ENCODE measurements at regions not wholly inside any gene's neighbourhood (a gene's known extent, or its start where the extent isn't known, plus 50 kb on each side); places are given as distances from the start of the nearest gene placed in this dataset.
"Not testable (repeated sequence)": the region's sequence is repeated elsewhere in the genome, so short reads cannot be mapped to it uniquely, and the experiment has no call there.

- Mint-ChIP-seq H3K4me1 (no peaks in the 10 kb centered on the region), H3K36me3 (ENCODE audit: low read depth) (peaks cover 3% of the 10 kb centered on the region), H3K4me3 (no peak overlapping the region), H3K27me3 (peaks cover 21% of the 10 kb centered on the region), H3K27ac (no peak overlapping the region)
- DNase-seq (no peak), ATAC-seq (no peak)
- H3K9me3 ChIP-seq (ENCODE audit: control insufficient read depth, low read length, poor library complexity, severe bottlenecking), result peaks cover 2% of the 10 kb centered on the region
Observed at GRCh38 chr5:41995193-41995592, 70.1 kb downstream of the FBXO4 start.

DNA sequence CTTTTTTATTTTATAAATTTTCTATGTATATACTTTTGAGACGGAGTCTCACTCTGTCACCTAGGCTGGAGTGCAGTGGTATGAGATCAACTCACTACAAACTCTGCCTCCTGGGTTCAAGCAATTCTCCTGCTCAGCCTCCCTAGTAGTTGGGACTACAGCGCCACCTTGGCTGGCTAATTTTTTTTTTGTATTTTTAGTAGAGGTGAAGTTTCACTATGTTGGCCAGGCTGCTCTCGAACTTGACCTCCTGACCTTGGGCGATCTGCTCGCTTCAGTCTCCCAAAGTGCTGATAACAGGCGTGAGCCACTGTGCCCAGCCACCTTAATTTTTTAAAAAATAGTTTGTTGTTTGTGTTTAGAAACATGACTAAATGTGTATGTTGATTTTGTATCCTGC lies 76.6 kb downstream of the FBXO4 start:
- Mint-ChIP-seq H3K36me3 (ENCODE audit: low read depth) (peaks cover 2% of the 10 kb centered on the region), H3K4me3 (no peak overlapping the region), H3K4me1 (no peaks in the 10 kb centered on the region), H3K27me3 (peaks cover 5% of the 10 kb centered on the region), H3K27ac (no peak overlapping the region)
- H3K9me3 ChIP-seq (ENCODE audit: control insufficient read depth, low read length, poor library complexity, severe bottlenecking), result peaks cover 2% of the 10 kb centered on the region
- DNase-seq (no peak), ATAC-seq (no peak)

DNA sequence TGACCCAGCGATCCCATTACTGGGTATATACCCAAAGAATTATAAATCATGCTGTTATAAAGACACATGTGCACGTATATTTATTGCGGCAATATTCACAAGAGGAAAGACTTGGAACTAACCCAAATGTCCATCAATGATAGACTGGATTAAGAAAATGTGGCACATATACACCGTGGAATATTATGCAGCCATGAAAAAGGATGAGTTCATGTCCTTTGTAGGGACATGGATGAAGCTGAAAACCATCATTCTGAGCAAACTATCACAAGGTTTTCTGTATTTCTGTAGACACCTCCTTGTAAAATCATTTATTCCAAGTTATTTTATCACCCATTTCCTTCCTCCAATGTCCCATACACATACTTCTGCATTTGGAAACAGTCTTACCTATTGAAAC lies 78.8 kb downstream of the FBXO4 start:
- not testable (repeated sequence) for DNase-seq; H3K27ac Mint-ChIP-seq; H3K4me1 Mint-ChIP-seq; H3K4me3 Mint-ChIP-seq; H3K27me3 Mint-ChIP-seq; ATAC-seq; H3K36me3 Mint-ChIP-seq (ENCODE audit: low read depth); H3K9me3 ChIP-seq (ENCODE audit: control insufficient read depth, low read length, poor library complexity, severe bottlenecking)

GRCh38 chr5:42005561-42006153 lies 80.6 kb downstream of the FBXO4 start:
- H3K27ac Mint-ChIP-seq, result no peak overlapping the region
- H3K4me1 Mint-ChIP-seq, result no peaks in the 10 kb centered on the region
- H3K4me3 Mint-ChIP-seq, result no peak overlapping the region
- peaks cover 5% of the 10 kb centered on the region for H3K27me3 Mint-ChIP-seq
- peaks cover 2% of the 10 kb centered on the region for H3K36me3 Mint-ChIP-seq (ENCODE audit: low read depth)
- no peaks in the 10 kb centered on the region for H3K9me3 ChIP-seq (ENCODE audit: control insufficient read depth, low read length, poor library complexity, severe bottlenecking)
- DNase-seq (no peak), ATAC-seq (no peak)

DNA sequence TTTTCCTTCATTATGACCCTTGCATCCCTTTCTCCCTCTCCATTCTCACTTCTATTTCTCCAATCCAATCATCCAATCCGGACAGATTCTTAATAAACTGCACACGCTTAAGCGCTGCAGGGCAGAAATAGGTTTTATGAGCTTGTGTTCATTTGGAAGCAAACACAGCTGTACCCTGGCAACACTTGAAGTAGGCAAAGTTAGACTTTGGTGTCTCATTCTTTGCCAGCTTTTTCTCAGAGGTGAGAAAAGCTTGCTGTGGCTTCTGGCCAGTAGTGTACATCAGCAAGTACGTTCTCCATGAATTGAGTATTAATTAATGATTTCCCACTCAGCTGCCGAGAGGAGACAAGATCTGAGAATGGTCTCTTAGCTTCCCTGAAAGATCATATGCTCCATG lies 88.5 kb downstream of the FBXO4 start:
- H3K27ac Mint-ChIP-seq, result no peak overlapping the region
- no peaks in the 10 kb centered on the region for H3K9me3 ChIP-seq (ENCODE audit: control insufficient read depth, low read length, poor library complexity, severe bottlenecking)
- no peak overlapping the region for H3K4me3 Mint-ChIP-seq
- H3K27me3 Mint-ChIP-seq, result peaks cover 46% of the 10 kb centered on the region
- H3K4me1 Mint-ChIP-seq, result no peaks in the 10 kb centered on the region
- ATAC-seq (no peak), DNase-seq (no peak)
- H3K36me3 Mint-ChIP-seq (ENCODE audit: low read depth), result no peaks in the 10 kb centered on the region

GRCh38 chr5:42015254-42015653 lies 90.2 kb downstream of the FBXO4 start:
- Mint-ChIP-seq H3K4me3 (no peak overlapping the region), H3K36me3 (ENCODE audit: low read depth) (no peaks in the 10 kb centered on the region), H3K27ac (no peak overlapping the region), H3K4me1 (no peaks in the 10 kb centered on the region), H3K27me3 (peaks cover 46% of the 10 kb centered on the region)
- ATAC-seq, result no peak
- DNase-seq, result no peak
- no peaks in the 10 kb centered on the region for H3K9me3 ChIP-seq (ENCODE audit: control insufficient read depth, low read length, poor library complexity, severe bottlenecking)

DNA sequence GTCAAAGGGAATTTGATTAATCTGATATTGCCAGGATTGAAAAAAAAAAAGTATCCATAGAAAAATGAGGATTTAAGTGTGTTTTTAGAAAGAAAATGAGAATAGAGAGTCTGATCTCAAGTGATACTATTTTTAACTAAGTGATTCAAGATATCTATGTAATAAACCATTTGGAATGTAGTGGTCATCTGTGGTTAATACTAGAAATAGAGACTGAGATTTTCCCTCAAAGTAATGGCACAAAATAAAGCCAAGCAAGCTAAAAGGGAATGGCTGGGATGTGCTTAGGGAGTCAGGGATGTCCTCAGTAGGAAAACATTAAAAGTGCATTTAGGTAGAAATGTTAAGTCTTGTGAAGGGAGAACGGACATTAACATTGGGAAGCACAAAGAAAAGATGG lies 90.6 kb downstream of the FBXO4 start:
- Mint-ChIP-seq H3K27ac (no peak overlapping the region), H3K4me3 (no peak overlapping the region)

DNA sequence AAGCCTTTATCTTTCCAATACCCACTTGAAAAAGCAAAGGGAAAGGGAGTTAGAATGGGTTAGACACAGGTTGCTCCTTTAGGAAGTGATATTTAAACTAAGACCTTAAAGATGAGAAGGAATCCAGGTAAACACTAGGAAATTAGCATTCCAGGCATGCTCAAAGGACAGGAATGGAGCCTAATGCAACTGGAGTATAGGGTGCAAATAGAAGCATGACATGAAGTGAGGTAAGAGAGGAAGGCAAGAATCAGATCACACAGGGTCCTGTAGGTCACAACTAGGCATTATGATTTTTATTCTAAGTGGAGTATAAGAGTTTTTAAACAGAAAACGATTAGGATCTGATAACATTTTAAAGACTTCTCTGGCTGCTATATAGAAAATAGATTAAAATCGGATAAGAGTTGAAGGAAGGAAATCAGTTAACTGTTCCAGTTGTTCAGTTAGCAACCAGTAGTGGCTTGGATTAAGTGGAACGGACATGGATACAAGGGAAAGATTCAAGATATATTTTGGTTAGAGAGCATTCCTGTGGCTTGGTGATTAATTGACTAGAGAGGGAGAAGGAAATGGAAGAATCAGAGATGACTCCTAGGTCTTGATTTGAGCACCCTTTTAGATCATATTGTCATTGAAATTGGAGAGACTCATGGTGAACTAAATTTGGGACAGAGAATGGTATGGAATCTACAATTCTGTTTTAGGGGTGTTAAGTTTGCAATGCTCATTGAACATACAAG lies 95.9 kb downstream of the FBXO4 start:
- Mint-ChIP-seq H3K36me3 (ENCODE audit: low read depth) (no peaks in the 10 kb centered on the region), H3K4me3 (no peak overlapping the region), H3K4me1 (peaks cover 3% of the 10 kb centered on the region), H3K27me3 (peaks cover 36% of the 10 kb centered on the region), H3K27ac (no peak overlapping the region)
- DNase-seq (no peak), ATAC-seq (no peak)
- H3K9me3 ChIP-seq (ENCODE audit: control insufficient read depth, low read length, poor library complexity, severe bottlenecking), result no peaks in the 10 kb centered on the region

More for the DNA sequence above, 90.6 kb downstream of the FBXO4 start:
- ATAC-seq (no peak), DNase-seq (no peak)
- H3K27me3 Mint-ChIP-seq, result peaks cover 49% of the 10 kb centered on the region
- H3K9me3 ChIP-seq (ENCODE audit: control insufficient read depth, low read length, poor library complexity, severe bottlenecking), result no peaks in the 10 kb centered on the region
- H3K36me3 Mint-ChIP-seq (ENCODE audit: low read depth), result no peaks in the 10 kb centered on the region
- H3K4me1 Mint-ChIP-seq, result no peaks in the 10 kb centered on the region

GRCh38 chr5:42021923-42022322 lies 96.8 kb downstream of the FBXO4 start:
- ATAC-seq (no peak), DNase-seq (no peak)
- no peaks in the 10 kb centered on the region for H3K36me3 Mint-ChIP-seq (ENCODE audit: low read depth)
- H3K27ac Mint-ChIP-seq, result no peak overlapping the region
- H3K4me1 Mint-ChIP-seq, result peaks cover 3% of the 10 kb centered on the region
- no peak overlapping the region for H3K4me3 Mint-ChIP-seq
- H3K27me3 Mint-ChIP-seq, result peaks cover 44% of the 10 kb centered on the region
- no peaks in the 10 kb centered on the region for H3K9me3 ChIP-seq (ENCODE audit: control insufficient read depth, low read length, poor library complexity, severe bottlenecking)

DNA sequence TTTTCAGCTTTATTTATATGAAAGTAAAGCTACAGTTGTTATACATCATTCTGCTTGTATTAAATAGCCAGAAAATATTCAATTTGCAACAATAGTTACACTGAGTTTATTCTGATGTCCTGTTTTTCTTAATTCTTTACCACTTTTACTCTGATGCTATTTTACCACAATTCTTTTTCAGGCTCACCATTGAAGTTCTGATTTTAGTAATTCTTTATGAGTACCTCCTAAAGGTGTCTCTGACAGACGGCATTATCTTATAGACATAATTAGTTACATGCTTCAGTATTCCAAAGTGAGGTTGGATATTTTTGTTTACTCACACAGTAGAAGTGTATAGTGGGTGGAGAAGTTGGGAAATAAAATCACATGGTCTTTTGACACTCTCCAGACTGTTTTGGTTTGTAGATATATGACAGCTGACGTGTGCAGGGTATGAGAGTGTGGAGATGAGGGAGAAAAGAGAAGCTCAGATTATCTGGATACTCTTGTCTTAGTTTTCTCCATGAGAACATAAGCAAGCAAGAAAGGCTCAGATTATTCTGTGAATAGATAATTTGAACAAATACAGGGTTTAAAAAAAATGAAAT lies 97.4 kb downstream of the FBXO4 start:
- no peak overlapping the region for H3K27ac Mint-ChIP-seq
- H3K4me1 Mint-ChIP-seq, result peaks cover 3% of the 10 kb centered on the region
- no peak for ATAC-seq
- DNase-seq, result no peak
- no peaks in the 10 kb centered on the region for H3K9me3 ChIP-seq (ENCODE audit: control insufficient read depth, low read length, poor library complexity, severe bottlenecking)
- peaks cover 47% of the 10 kb centered on the region for H3K27me3 Mint-ChIP-seq
- H3K4me3 Mint-ChIP-seq, result no peak overlapping the region
- H3K36me3 Mint-ChIP-seq (ENCODE audit: low read depth), result no peaks in the 10 kb centered on the region

DNA sequence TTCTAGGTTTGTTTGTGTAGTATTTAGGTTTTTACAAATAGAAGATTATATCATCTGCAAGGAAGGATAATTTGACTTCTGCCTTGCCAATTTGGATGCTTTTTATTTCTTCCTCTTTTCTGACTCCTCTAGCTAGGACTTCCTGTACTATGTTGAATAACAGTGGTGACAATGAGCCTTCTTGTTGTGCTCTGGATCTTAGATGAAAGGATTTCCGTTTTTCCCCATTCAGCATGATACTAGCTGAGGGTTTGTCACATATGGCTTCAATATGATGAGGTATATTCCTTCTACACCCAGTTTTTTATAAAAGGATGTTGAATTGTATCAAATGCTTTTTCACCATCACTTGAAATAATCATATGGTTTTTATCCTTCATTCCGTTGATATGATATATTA lies 101.4 kb downstream of the FBXO4 start:
- ATAC-seq (no peak), DNase-seq (no peak)
- H3K27ac Mint-ChIP-seq, result no peak overlapping the region
- peaks cover 52% of the 10 kb centered on the region for H3K27me3 Mint-ChIP-seq
- no peaks in the 10 kb centered on the region for H3K36me3 Mint-ChIP-seq (ENCODE audit: low read depth)
- H3K4me3 Mint-ChIP-seq, result no peak overlapping the region
- peaks cover 3% of the 10 kb centered on the region for H3K4me1 Mint-ChIP-seq
- no peaks in the 10 kb centered on the region for H3K9me3 ChIP-seq (ENCODE audit: control insufficient read depth, low read length, poor library complexity, severe bottlenecking)

DNA sequence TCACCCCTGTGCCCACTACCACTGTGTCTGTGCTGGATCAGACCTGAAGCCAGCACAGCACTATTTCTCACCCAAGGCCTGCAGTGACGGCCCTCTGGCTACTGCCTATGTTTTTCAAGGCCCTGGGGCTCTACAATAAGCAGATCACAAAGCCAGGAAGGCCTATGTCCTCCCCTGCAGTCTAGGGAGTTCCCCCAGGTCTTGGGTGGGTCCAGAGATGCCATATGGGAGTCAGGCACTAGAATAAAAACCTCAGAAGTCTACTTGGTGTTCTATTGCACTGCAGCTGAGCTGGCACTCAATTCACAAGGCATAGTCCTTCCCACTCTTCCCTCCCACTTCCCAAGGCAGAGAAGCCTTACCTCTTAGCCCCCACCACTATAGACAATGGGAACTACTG lies 107.1 kb downstream of the FBXO4 start:
- no peaks in the 10 kb centered on the region for H3K4me1 Mint-ChIP-seq
- DNase-seq (no peak), ATAC-seq (no peak)
- peaks cover 56% of the 10 kb centered on the region for H3K27me3 Mint-ChIP-seq
- no peaks in the 10 kb centered on the region for H3K36me3 Mint-ChIP-seq (ENCODE audit: low read depth)
- H3K4me3 Mint-ChIP-seq, result no peak overlapping the region
- no peak overlapping the region for H3K27ac Mint-ChIP-seq
- no peaks in the 10 kb centered on the region for H3K9me3 ChIP-seq (ENCODE audit: control insufficient read depth, low read length, poor library complexity, severe bottlenecking)

- H3K27ac Mint-ChIP-seq, result no peak overlapping the region
- H3K36me3 Mint-ChIP-seq (ENCODE audit: low read depth), result no peaks in the 10 kb centered on the region
- peaks cover 58% of the 10 kb centered on the region for H3K27me3 Mint-ChIP-seq
Observed at GRCh38 chr5:42035526-42035925, 110.4 kb downstream of the FBXO4 start.

DNA sequence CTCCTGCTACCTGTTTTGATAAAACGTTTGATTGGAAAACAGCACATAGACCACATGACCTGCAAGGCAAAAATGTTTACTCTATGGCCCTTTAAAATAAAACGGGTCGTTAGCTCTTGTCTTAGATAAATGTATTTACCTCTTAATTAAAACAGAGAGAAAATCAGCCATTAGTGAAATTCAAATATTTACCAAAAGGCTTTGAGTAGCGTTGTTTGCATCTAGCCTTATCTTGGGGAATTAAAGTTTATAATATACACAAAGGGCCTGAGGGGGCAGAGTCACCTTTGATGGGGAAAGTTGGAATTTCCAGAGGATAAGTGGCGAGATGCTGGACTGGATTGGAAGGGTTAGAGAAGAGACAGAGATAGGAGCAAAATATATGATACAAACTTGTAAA lies 111.3 kb downstream of the FBXO4 start:
- Mint-ChIP-seq H3K4me3 (no peak overlapping the region), H3K4me1 (peaks cover 3% of the 10 kb centered on the region), H3K27me3 (peaks cover 63% of the 10 kb centered on the region), H3K36me3 (ENCODE audit: low read depth) (no peaks in the 10 kb centered on the region), H3K27ac (no peak overlapping the region)
- no peak for DNase-seq
- H3K9me3 ChIP-seq (ENCODE audit: control insufficient read depth, low read length, poor library complexity, severe bottlenecking), result no peaks in the 10 kb centered on the region
- no peak for ATAC-seq

More at GRCh38 chr5:42035526-42035925, 110.4 kb downstream of the FBXO4 start:
- no peak overlapping the region for H3K4me3 Mint-ChIP-seq
- H3K4me1 Mint-ChIP-seq, result peaks cover 3% of the 10 kb centered on the region
- no peak for ATAC-seq
- H3K9me3 ChIP-seq (ENCODE audit: control insufficient read depth, low read length, poor library complexity, severe bottlenecking), result no peaks in the 10 kb centered on the region
- DNase-seq, result no peak
